ENCODE measurements at regions not wholly inside any gene's neighbourhood (a gene's known extent, or its start where the extent isn't known, plus 50 kb on each side); places are given as distances from the start of the nearest gene placed in this dataset.

GRCh38 chr2:198917926-198918720 lies 539.6 kb downstream of the SATB2 start:
- TF ChIP-seq CTCF (IDR thresholded peaks at IDR 0.05): no peak
- no peak for TF ChIP-seq POLR2A (IDR thresholded peaks at IDR 0.05; ENCODE audit: low read depth)
- no peak for TF ChIP-seq POLR2AphosphoS5 (IDR thresholded peaks at IDR 0.05)

All from esophagus muscularis mucosa (tissue), 3 donors.